SK-N-MC (cell line): ENCODE measurements at regions not wholly inside any gene's neighbourhood (a gene's known extent, or its start where the extent isn't known, plus 50 kb on each side); places are given as distances from the start of the nearest gene placed in this dataset.

Experiments
- DNase-seq: peaks from one replicate; pipeline ENCODE4 v3.0.0-alpha.2; 2011; ENCODE audit warnings: low read depth, low spot score
- H3K27ac ChIP-seq: fragments of 200-600 bp; sonication (generic); 2 replicates; pipeline ENCODE4 v1.5.1; 2016; ENCODE audit warnings: mixed run types
- H3K36me3 ChIP-seq: fragments of 200-600 bp; sonication (generic); 2 replicates; pipeline ENCODE4 v1.6.1; 2017; ENCODE audit warnings: antibody characterized with exemption, low read length, mixed read lengths; ENCODE audit not compliant: insufficient read depth
- H3K4me3 ChIP-seq: fragments of 200-600 bp; sonication (generic); 2 replicates; pipeline ENCODE4 v1.5.1; 2016
- H3K9ac ChIP-seq: fragments of 200-600 bp; sonication (generic); 2 replicates; pipeline ENCODE4 v1.8.0; 2017; ENCODE audit warnings: mixed run types, mixed read lengths; ENCODE audit not compliant: insufficient read length
- H3K9me3 ChIP-seq: fragments of 200-600 bp; sonication (generic); 2 replicates; pipeline ENCODE4 v1.6.1; 2017; ENCODE audit warnings: low read depth, mild to moderate bottlenecking, antibody characterized with exemption, low read length, moderate library complexity, mixed read lengths
- EZH2 ChIP-seq: fragments of 200-600 bp; sonication (generic); IDR thresholded peaks from one replicate; pipeline ENCODE4 v1.6.1; 2017; ENCODE audit warnings: antibody characterized with exemption
- FOXP2 ChIP-seq: optimal IDR thresholded peaks from 2 replicates; pipeline ENCODE3; 2011; ENCODE audit warnings: mild to moderate bottlenecking, moderate library complexity; ENCODE audit not compliant: insufficient read depth; ENCODE audit errors: extremely low read length, control extremely low read depth
- POLR2AphosphoS5 ChIP-seq: IDR thresholded peaks from 2 replicates; pipeline ENCODE4 v1.6.1; 2012; ENCODE audit warnings: mild to moderate bottlenecking, low read depth, low read length, borderline replicate concordance

- no peak for TF ChIP-seq FOXP2
- no peak for TF ChIP-seq EZH2
- TF ChIP-seq POLR2AphosphoS5 = no peak
- Histone ChIP-seq H3K4me3 (no peak overlapping the region), H3K36me3 (no peaks in the 10 kb centered on the region), H3K9ac (no peak overlapping the region), H3K9me3 (peaks cover 3% of the 10 kb centered on the region; the same call in 1 of the 2 replicates), H3K27ac (no peak overlapping the region)
- DNase-seq = no peak
These were observed 1189.4 kb upstream of the EYS start for GRCh38 chr6:66896415-66896814.

- Histone ChIP-seq H3K36me3 (no peaks in the 10 kb centered on the region), H3K9me3 (0 out of 2 replicates have a peak, but pooled peaks cover 3% of the 10 kb centered on the region), H3K4me3 (no peak overlapping the region), H3K9ac (no peak overlapping the region), H3K27ac (no peak overlapping the region)
- DNase-seq = no peak
- TF ChIP-seq POLR2AphosphoS5 (no peak), FOXP2 (no peak), EZH2 (no peak)
These were observed 1176.4 kb upstream of the EYS start for GRCh38 chr6:66883453-66883852.

- Histone ChIP-seq H3K27ac (no peak overlapping the region), H3K36me3 (no peaks in the 10 kb centered on the region), H3K9me3 (no peaks in the 10 kb centered on the region; the same call in 1 of the 2 replicates), H3K9ac (no peak overlapping the region), H3K4me3 (no peak overlapping the region)
- DNase-seq = no peak
- TF ChIP-seq FOXP2 = no peak
- TF ChIP-seq POLR2AphosphoS5 = no peak
- TF ChIP-seq EZH2 = no peak
These were observed 1159.8 kb upstream of the EYS start for GRCh38 chr6:66866801-66867200.

GRCh38 chr6:66865771-66866170 is 1158.7 kb upstream of the EYS start:
- no peaks in the 10 kb centered on the region; the same call in 1 of the 2 replicates for H3K9me3 ChIP-seq
- H3K9ac ChIP-seq = no peak overlapping the region
- no peak overlapping the region for H3K27ac ChIP-seq
- TF ChIP-seq POLR2AphosphoS5 (no peak), EZH2 (no peak), FOXP2 (no peak)
- no peak overlapping the region for H3K4me3 ChIP-seq
- H3K36me3 ChIP-seq = no peaks in the 10 kb centered on the region
- no peak for DNase-seq

GRCh38 chr6:66861007-66861541 is 1154.0 kb upstream of the EYS start:
- H3K9me3 ChIP-seq = no peaks in the 10 kb centered on the region; the same call in 1 of the 2 replicates
- H3K36me3 ChIP-seq = no peaks in the 10 kb centered on the region
- H3K27ac ChIP-seq = no peak overlapping the region
- H3K4me3 ChIP-seq = no peak overlapping the region
- H3K9ac ChIP-seq = no peak overlapping the region
- no peak for TF ChIP-seq EZH2
- DNase-seq = no peak

- Histone ChIP-seq H3K9me3 (no peaks in the 10 kb centered on the region; the same call in 1 of the 2 replicates), H3K27ac (no peak overlapping the region), H3K4me3 (no peak overlapping the region), H3K36me3 (no peaks in the 10 kb centered on the region), H3K9ac (no peak overlapping the region)
- TF ChIP-seq POLR2AphosphoS5 = no peak
- no peak for TF ChIP-seq EZH2
- TF ChIP-seq FOXP2 = no peak
- DNase-seq = no peak
These were observed 1153.3 kb upstream of the EYS start for GRCh38 chr6:66860328-66860727.

GRCh38 chr6:66858196-66858595 is 1151.2 kb upstream of the EYS start:
- no peak for DNase-seq
- Histone ChIP-seq H3K4me3 (no peak overlapping the region), H3K36me3 (no peaks in the 10 kb centered on the region), H3K9ac (no peak overlapping the region), H3K9me3 (no peaks in the 10 kb centered on the region), H3K27ac (no peak overlapping the region)
- TF ChIP-seq FOXP2 (no peak), POLR2AphosphoS5 (no peak), EZH2 (no peak)

GRCh38 chr6:66854014-66854413 is 1147.0 kb upstream of the EYS start:
- Histone ChIP-seq H3K36me3 (no peaks in the 10 kb centered on the region), H3K4me3 (no peak overlapping the region), H3K9me3 (no peaks in the 10 kb centered on the region), H3K27ac (no peak overlapping the region), H3K9ac (no peak overlapping the region)
- TF ChIP-seq POLR2AphosphoS5 (no peak), FOXP2 (no peak), EZH2 (no peak)
- DNase-seq = no peak

- no peak for TF ChIP-seq POLR2AphosphoS5
- Histone ChIP-seq H3K9ac (no peak overlapping the region), H3K4me3 (no peak overlapping the region), H3K9me3 (no peaks in the 10 kb centered on the region), H3K27ac (no peak overlapping the region), H3K36me3 (no peaks in the 10 kb centered on the region)
- DNase-seq = no peak
These were observed 1144.9 kb upstream of the EYS start for GRCh38 chr6:66851930-66852329.

- Histone ChIP-seq H3K36me3 (no peaks in the 10 kb centered on the region), H3K27ac (no peak overlapping the region), H3K9ac (no peak overlapping the region), H3K9me3 (no peaks in the 10 kb centered on the region), H3K4me3 (no peak overlapping the region)
- no peak for DNase-seq
- TF ChIP-seq EZH2 (no peak), POLR2AphosphoS5 (no peak), FOXP2 (no peak)
These were observed 1142.8 kb upstream of the EYS start for GRCh38 chr6:66849843-66850242.
